ENCODE measurements at regions not wholly inside any gene's neighbourhood (a gene's known extent, or its start where the extent isn't known, plus 50 kb on each side); places are given as distances from the start of the nearest gene placed in this dataset.

DNA sequence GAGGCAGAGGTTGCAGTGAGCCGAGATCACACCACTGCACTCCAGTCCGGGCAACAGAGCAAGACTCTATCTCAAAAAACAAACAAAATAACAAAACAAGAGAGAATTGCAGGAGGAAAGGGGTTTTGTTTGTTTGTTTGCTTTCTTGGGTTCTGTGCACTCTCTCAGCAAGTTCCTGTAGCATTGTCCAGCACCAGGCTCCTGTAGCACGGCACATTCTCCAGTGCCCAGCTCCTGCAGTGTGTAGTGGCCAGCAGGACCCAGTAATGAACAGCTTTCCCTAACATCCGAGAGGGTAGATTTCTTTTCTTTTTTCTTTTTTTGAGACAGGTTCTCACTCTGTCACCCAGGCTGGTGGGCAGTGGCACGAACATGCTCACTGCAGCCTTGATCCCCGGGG lies 60.5 kb upstream of the USP9X start:
- H3K27me3 ChIP-seq (ENCODE audit: insufficient read depth, low read length, poor library complexity) = no peaks in the 10 kb centered on the region
- TF ChIP-seq CTCF (IDR thresholded peaks at IDR 0.05; ENCODE audit: borderline replicate concordance, extremely low read depth, low read length, poor library complexity, severe bottlenecking) (no peak), EZH2 (IDR thresholded peaks at IDR 0.05; ENCODE audit: borderline replicate concordance, low read depth, low read length, severe bottlenecking) (no peak)
- no peak overlapping the region for H2AFZ ChIP-seq (ENCODE audit: low read depth, low read length)
- no peaks in the 10 kb centered on the region for H3K4me1 ChIP-seq (ENCODE audit: insufficient read depth, low read length)
- no peaks in the 10 kb centered on the region for H3K79me2 ChIP-seq (ENCODE audit: insufficient read depth, low read length)
- DNase-seq (no peak), ATAC-seq (ENCODE audit: insufficient read depth, low read depth) (no peak)
- no peak overlapping the region for H3K4me2 ChIP-seq (ENCODE audit: insufficient read depth, low read length)
- H4K20me1 ChIP-seq (ENCODE audit: insufficient read depth, low read length) = no peaks in the 10 kb centered on the region
- H3K27ac ChIP-seq (ENCODE audit: low read length) = no peak overlapping the region
- no peaks in the 10 kb centered on the region for H3K9me3 ChIP-seq (ENCODE audit: insufficient read depth, low read length, severe bottlenecking)
- no peaks in the 10 kb centered on the region for H3K36me3 ChIP-seq (ENCODE audit: insufficient read depth, low read length)
- H3K4me3 ChIP-seq (ENCODE audit: low read depth in 1 of 2, low read length in 2 of 2) = no peak overlapping the region
- no peak overlapping the region for H3K9ac ChIP-seq (ENCODE audit: low read depth, low read length)

GRCh38 chrX:41025926-41026701 lies 59.1 kb upstream of the USP9X start:
- Histone ChIP-seq H3K79me2 (ENCODE audit: insufficient read depth, low read length) (no peaks in the 10 kb centered on the region), H3K4me2 (ENCODE audit: insufficient read depth, low read length) (no peak overlapping the region), H4K20me1 (ENCODE audit: insufficient read depth, low read length) (no peaks in the 10 kb centered on the region), H3K4me1 (ENCODE audit: insufficient read depth, low read length) (no peaks in the 10 kb centered on the region), H3K4me3 (ENCODE audit: low read depth in 1 of 2, low read length in 2 of 2) (no peak overlapping the region), H3K9ac (ENCODE audit: low read depth, low read length) (no peak overlapping the region), H3K27ac (ENCODE audit: low read length) (no peak overlapping the region), H3K36me3 (ENCODE audit: insufficient read depth, low read length) (no peaks in the 10 kb centered on the region), H3K27me3 (ENCODE audit: insufficient read depth, low read length, poor library complexity) (no peaks in the 10 kb centered on the region), H2AFZ (ENCODE audit: low read depth, low read length) (no peak overlapping the region), H3K9me3 (ENCODE audit: insufficient read depth, low read length, severe bottlenecking) (no peaks in the 10 kb centered on the region)
- DNase-seq = no peak
- no peak for ATAC-seq (ENCODE audit: insufficient read depth, low read depth)
- no peak for TF ChIP-seq CTCF (IDR thresholded peaks at IDR 0.05; ENCODE audit: borderline replicate concordance, extremely low read depth, low read length, poor library complexity, severe bottlenecking)
- TF ChIP-seq EZH2 (IDR thresholded peaks at IDR 0.05; ENCODE audit: borderline replicate concordance, low read depth, low read length, severe bottlenecking) = no peak

GRCh38 chrX:41026702-41027078 lies 58.6 kb upstream of the USP9X start:
- H3K27ac ChIP-seq (ENCODE audit: low read length) = no peak overlapping the region
- no peak overlapping the region for H3K4me3 ChIP-seq (ENCODE audit: low read depth in 1 of 2, low read length in 2 of 2)
- H4K20me1 ChIP-seq (ENCODE audit: insufficient read depth, low read length) = no peaks in the 10 kb centered on the region
- no peak overlapping the region for H3K9ac ChIP-seq (ENCODE audit: low read depth, low read length)
- H3K27me3 ChIP-seq (ENCODE audit: insufficient read depth, low read length, poor library complexity) = no peaks in the 10 kb centered on the region
- H3K9me3 ChIP-seq (ENCODE audit: insufficient read depth, low read length, severe bottlenecking) = no peaks in the 10 kb centered on the region
- no peak for TF ChIP-seq CTCF (IDR thresholded peaks at IDR 0.05; ENCODE audit: borderline replicate concordance, extremely low read depth, low read length, poor library complexity, severe bottlenecking)
- TF ChIP-seq EZH2 (IDR thresholded peaks at IDR 0.05; ENCODE audit: borderline replicate concordance, low read depth, low read length, severe bottlenecking) = no peak
- no peak overlapping the region for H2AFZ ChIP-seq (ENCODE audit: low read depth, low read length)
- DNase-seq = no peak
- H3K4me2 ChIP-seq (ENCODE audit: insufficient read depth, low read length) = no peak overlapping the region
- H3K4me1 ChIP-seq (ENCODE audit: insufficient read depth, low read length) = no peaks in the 10 kb centered on the region
- no peaks in the 10 kb centered on the region for H3K36me3 ChIP-seq (ENCODE audit: insufficient read depth, low read length)
- ATAC-seq (ENCODE audit: insufficient read depth, low read depth) = no peak
- H3K79me2 ChIP-seq (ENCODE audit: insufficient read depth, low read length) = no peaks in the 10 kb centered on the region
